ENCODE measurements at regions not wholly inside any gene's neighbourhood (a gene's known extent, or its start where the extent isn't known, plus 50 kb on each side); places are given as distances from the start of the nearest gene placed in this dataset.

DNA sequence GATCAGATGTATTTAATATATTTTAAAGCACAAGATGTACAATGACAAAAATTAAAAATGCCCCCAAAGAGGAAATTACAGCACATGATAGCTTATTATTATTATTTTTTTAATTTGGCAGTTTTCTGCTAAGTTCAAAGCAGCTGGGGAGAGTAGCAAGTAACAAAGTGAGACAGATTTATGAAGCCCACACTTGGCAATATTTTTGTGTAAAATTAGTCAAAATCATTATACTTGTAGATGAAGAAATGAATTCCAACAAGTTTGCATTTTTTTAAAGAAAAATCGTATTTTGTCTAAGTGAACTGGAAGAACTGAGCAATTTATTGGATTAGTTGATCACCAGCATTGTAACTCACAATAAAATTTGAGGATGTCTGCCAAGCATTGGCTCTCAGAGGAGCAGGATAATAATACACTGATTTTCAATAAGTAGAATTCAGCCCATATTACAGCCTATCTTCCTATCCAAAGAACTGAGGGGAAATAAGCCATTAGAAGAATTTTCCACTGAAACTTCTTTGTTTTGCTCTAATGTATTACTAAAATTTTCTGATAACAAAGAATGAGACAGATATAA is 215.6 kb downstream of the MAP2K6 start:
- no peak overlapping the region for H3K4me3 ChIP-seq
- no peaks in the 10 kb centered on the region for H3K4me1 ChIP-seq
- WGBS, 5 donors: 75 to 85% (median 79%) methylated on average over 1 of the region's 1 CpG
- no peak for DNase-seq
- peaks cover 0 to 14% (median 0%) of the 10 kb centered on the region in 8 donors for H3K9me3 ChIP-seq
- no peaks in the 10 kb centered on the region for H3K27me3 ChIP-seq (replicated peaks in 1 of 7)
- no peak for TF ChIP-seq POLR2A (IDR thresholded peaks at IDR 0.05)
- TF ChIP-seq, protein P1, sequence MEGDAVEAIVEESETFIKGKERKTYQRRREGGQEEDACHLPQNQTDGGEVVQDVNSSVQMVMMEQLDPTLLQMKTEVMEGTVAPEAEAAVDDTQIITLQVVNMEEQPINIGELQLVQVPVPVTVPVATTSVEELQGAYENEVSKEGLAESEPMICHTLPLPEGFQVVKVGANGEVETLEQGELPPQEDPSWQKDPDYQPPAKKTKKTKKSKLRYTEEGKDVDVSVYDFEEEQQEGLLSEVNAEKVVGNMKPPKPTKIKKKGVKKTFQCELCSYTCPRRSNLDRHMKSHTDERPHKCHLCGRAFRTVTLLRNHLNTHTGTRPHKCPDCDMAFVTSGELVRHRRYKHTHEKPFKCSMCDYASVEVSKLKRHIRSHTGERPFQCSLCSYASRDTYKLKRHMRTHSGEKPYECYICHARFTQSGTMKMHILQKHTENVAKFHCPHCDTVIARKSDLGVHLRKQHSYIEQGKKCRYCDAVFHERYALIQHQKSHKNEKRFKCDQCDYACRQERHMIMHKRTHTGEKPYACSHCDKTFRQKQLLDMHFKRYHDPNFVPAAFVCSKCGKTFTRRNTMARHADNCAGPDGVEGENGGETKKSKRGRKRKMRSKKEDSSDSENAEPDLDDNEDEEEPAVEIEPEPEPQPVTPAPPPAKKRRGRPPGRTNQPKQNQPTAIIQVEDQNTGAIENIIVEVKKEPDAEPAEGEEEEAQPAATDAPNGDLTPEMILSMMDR (IDR thresholded peaks at IDR 0.05 in 8 of 11, conservative IDR thresholded peaks at IDR 0.05 in 3 of 11): no peak
- no peak for TF ChIP-seq POLR2AphosphoS5 (IDR thresholded peaks at IDR 0.05)
- intact Hi-C loops (cut with DNase I; ENCODE audit: low total_unique reads): no loop called here
- no peak overlapping the region for H3K27ac ChIP-seq
- no peaks in the 10 kb centered on the region for H3K36me3 ChIP-seq

DNA sequence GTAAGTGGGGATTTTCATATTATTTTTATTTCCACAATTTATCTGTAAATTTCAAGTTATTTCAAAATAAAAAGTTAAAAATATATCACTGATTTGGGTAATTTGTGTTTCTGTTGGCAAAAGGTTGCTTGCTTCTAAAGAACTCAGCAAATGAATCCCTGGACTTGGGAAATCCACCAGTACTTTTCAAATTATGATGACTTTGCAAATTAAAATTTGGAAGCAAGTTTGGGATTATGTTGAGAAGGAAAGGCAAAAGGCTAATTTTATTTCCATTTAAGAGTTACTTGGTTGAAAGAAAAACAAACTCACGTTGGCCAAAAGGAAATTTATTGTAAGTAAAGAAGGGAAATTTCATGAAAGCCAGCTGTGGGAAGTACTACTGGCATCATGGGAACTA is 220.3 kb downstream of the MAP2K6 start:
- Histone ChIP-seq H3K4me3 (no peak overlapping the region), H3K27me3 (replicated peaks in 1 of 7) (no peaks in the 10 kb centered on the region), H3K4me1 (no peaks in the 10 kb centered on the region), H3K36me3 (no peaks in the 10 kb centered on the region), H3K27ac (no peak overlapping the region), H3K9me3 (peaks cover 0 to 14% (median 0%) of the 10 kb centered on the region in 8 donors)
- 54 to 62% (median 60%) methylated on average over 1 of the region's 1 CpG for WGBS, 5 donors
- intact Hi-C loops (cut with DNase I; ENCODE audit: low total_unique reads): no loop called here
- TF ChIP-seq, protein P1 (IDR thresholded peaks at IDR 0.05 in 8 of 11, conservative IDR thresholded peaks at IDR 0.05 in 3 of 11): no peak
- no peak for TF ChIP-seq POLR2A (IDR thresholded peaks at IDR 0.05)
- no peak for TF ChIP-seq POLR2AphosphoS5 (IDR thresholded peaks at IDR 0.05)
- DNase-seq: no peak

DNA sequence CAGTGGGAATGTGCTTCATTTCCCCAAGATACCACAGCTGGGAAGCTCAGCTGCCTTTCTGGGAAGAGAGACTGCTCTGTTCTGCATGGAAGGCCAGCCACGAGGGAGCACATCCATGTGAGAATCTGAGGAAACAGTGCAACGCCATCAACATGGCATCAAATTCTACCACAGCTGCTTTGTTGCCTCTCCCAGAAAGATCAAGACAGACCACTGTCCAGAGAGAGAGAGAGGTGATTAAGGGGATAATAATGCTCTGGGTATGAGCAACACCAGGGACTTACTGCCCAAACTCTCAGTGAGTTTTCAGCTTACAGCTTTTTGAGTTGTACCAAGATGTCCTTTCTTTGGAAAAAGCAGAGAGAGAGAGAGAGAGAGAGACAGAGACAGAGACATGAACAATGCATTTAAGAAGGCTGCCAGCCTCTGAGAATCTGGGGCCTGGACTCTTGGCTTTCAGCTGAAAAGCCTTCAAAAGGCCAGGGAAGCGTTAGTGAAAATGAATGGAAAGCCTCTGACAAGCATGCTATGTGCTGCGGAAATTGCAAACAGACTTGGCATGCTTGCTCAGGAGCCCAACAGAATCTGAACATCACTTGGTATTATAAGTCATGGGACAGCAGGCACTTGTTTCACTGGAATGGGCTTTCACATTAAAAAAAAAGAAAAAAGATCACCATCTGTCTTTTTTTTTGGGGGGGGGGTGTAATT is 223.1 kb downstream of the MAP2K6 start:
- H3K9me3 ChIP-seq: no peaks in the 10 kb centered on the region
- DNase-seq: no peak
- H3K36me3 ChIP-seq: no peaks in the 10 kb centered on the region
- no peak overlapping the region for H3K27ac ChIP-seq
- H3K4me1 ChIP-seq: no peaks in the 10 kb centered on the region
- intact Hi-C loops (cut with DNase I; ENCODE audit: low total_unique reads): no loop called here
- WGBS, 5 donors: 70 to 92% (median 77%) methylated on average over 4 of the region's 4 CpGs
- TF ChIP-seq POLR2A (IDR thresholded peaks at IDR 0.05) (no peak), POLR2AphosphoS5 (IDR thresholded peaks at IDR 0.05) (no peak)
- TF ChIP-seq, protein P1 (IDR thresholded peaks at IDR 0.05 in 8 of 11, conservative IDR thresholded peaks at IDR 0.05 in 3 of 11): no peak
- H3K27me3 ChIP-seq (replicated peaks in 1 of 7): no peaks in the 10 kb centered on the region
- no peak overlapping the region for H3K4me3 ChIP-seq

DNA sequence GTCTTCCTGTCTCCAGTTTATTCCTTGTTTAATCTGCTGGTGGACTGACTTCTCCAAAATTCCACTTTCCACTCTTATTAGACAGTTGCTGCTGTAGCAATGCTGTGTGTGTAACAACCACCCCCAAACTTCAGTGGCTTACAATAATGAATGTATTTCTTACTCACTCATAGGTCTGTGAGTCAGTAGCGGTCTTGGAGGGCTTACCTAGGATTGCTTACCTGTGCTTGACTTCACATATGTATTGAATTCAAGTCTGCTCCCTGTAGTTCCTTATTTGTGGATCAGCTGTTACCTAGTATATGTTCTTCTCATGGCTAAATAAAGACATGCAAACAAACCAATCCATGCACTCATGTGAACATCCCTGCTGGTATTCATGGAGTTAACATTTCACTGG is 224.6 kb downstream of the MAP2K6 start:
- H3K27me3 ChIP-seq (replicated peaks in 1 of 7): no peaks in the 10 kb centered on the region
- DNase-seq: no peak
- no peak for TF ChIP-seq POLR2A (IDR thresholded peaks at IDR 0.05)
- no peak for TF ChIP-seq POLR2AphosphoS5 (IDR thresholded peaks at IDR 0.05)
- TF ChIP-seq, protein P1 (IDR thresholded peaks at IDR 0.05 in 8 of 11, conservative IDR thresholded peaks at IDR 0.05 in 3 of 11): no peak
- no peaks in the 10 kb centered on the region for H3K4me1 ChIP-seq
- H3K27ac ChIP-seq: no peak overlapping the region
- no peaks in the 10 kb centered on the region for H3K9me3 ChIP-seq
- no peak overlapping the region for H3K4me3 ChIP-seq
- no peaks in the 10 kb centered on the region for H3K36me3 ChIP-seq
- 75 to 96% (median 84%) methylated on average over 1 of the region's 1 CpG for WGBS, 5 donors
- intact Hi-C loops (cut with DNase I; ENCODE audit: low total_unique reads): no loop called here
